Panc1 (cell line): ENCODE measurements at regions not wholly inside any gene's neighbourhood (a gene's known extent, or its start where the extent isn't known, plus 50 kb on each side); places are given as distances from the start of the nearest gene placed in this dataset.

ENCODE experiments used
- CTCF ChIP-seq: fragments of 450-650 bp; IDR thresholded peaks from 2 replicates; pipeline ENCODE4 v1.5.1; 2017; ENCODE audit warnings: mild to moderate bottlenecking
- POLR2AphosphoS5 ChIP-seq: IDR thresholded peaks from 2 replicates; pipeline ENCODE4 v1.6.1; 2012; ENCODE audit warnings: mild to moderate bottlenecking, low read depth, low read length, moderate library complexity

GRCh38 chr14:30252151-30252550 lies 306.8 kb upstream of the G2E3 start:
- TF ChIP-seq CTCF (no peak), POLR2AphosphoS5 (no peak)
